ENCODE measurements at regions not wholly inside any gene's neighbourhood (a gene's known extent, or its start where the extent isn't known, plus 50 kb on each side); places are given as distances from the start of the nearest gene placed in this dataset.
"Not testable (repeated sequence)": the region's sequence is repeated elsewhere in the genome, so short reads cannot be mapped to it uniquely, and the experiment has no call there.

GRCh38 chr5:40154194-40154593 is 525.5 kb upstream of the PTGER4 start:
- FAIRE-seq, result no peak
- DNase-seq (ENCODE audit: low spot score), result no peak

- no peak for FAIRE-seq
- no peak for DNase-seq (ENCODE audit: low spot score)
Measured at GRCh38 chr5:40150896-40151295, 528.8 kb upstream of the PTGER4 start.

DNA sequence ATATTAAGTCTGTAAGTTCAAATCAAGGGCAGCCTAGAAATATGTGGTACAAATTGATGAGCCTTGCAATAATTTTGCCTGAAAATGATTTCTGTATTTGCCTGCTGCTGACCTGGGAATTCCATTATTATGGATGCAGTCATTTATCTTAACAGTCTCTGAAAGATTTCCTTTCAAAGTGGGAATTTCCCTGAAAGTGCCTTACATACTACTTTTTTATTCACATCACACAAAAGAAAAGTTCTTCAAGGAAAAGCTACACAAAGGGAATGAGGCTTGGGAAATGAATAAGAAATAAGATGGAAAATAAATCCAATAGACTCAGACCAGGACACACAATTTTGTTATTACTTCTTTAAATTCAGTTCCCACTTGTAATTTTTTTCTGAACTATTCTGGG is 537.8 kb upstream of the PTGER4 start:
- FAIRE-seq (no peak), DNase-seq (ENCODE audit: low spot score) (no peak)

DNA sequence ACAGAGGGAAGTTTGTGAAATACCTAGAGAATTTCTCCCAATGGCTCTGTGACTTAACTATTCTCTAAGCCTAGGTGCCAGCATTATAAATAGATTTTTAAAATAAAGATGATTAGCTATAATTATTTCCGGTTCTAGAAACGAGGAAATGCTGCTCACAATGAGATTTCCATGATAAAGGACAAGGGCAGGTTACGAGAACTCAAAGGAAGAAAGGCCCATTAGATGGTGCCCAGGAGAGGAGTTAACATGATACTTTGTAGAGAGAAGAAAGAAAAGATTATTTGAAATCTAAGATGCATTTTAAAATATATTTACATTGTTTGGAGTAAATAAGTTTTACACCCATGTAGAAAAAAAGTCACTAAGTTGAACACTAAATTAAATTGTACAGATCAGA is 538.3 kb upstream of the PTGER4 start:
- DNase-seq (ENCODE audit: low spot score) (no peak), FAIRE-seq (peak; percentile 35)

GRCh38 chr5:40137223-40137622 is 542.5 kb upstream of the PTGER4 start:
- FAIRE-seq (no peak), DNase-seq (ENCODE audit: low spot score) (no peak)

DNA sequence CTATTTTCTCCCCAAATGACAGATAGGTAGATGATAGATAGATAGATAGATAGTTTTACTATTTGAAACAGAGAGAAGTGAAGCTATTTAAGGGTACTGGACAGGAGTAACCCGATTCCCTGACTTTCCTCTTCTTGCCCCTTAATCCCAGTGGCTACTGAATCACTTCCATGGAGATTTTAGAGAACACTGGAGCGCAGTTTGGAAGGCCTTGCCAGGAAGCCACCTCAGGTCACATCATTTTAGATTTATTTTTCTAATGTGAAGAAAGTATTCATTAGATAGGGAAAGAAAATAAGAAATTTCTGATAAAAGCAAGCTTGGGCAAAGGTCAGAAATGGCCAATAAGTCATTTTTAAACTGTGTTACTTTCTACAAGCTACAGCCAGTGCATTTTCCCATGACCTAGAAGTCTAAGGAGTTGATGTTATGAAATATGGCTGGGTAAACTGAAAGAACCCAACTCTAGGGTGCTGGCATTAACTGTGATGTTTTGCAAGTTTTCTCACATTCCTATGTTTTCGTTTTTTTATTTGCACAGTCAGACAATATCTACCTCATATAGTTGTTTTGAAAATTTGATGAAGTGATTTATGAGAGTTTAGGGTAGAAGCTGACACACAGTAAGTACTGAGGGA is 544.7 kb upstream of the PTGER4 start:
- no peak for DNase-seq (ENCODE audit: low spot score)
- no peak for FAIRE-seq

DNA sequence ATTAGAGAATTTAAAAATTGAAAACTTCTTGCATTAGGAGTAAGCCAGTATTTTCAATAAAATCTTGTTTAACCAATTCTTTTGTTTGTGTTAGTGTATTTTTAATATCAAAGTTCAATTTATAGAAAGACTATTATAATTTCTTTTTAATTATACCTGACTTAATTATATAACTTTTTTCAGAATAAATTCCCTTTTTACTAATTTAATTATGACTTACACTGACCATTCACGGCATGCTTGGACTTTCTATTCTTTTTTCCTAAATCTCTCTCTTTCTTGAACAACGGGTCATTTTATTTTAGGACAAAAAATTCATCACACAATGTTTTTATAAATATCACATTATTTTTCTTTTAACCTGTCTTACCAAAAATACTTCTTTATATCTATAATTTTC is 555.3 kb upstream of the PTGER4 start:
- FAIRE-seq (no peak), DNase-seq (ENCODE audit: low spot score) (peak; percentile 55)

- FAIRE-seq (no peak), DNase-seq (ENCODE audit: low spot score) (no peak)
Measured at GRCh38 chr5:40121236-40121635, 558.5 kb upstream of the PTGER4 start.

DNA sequence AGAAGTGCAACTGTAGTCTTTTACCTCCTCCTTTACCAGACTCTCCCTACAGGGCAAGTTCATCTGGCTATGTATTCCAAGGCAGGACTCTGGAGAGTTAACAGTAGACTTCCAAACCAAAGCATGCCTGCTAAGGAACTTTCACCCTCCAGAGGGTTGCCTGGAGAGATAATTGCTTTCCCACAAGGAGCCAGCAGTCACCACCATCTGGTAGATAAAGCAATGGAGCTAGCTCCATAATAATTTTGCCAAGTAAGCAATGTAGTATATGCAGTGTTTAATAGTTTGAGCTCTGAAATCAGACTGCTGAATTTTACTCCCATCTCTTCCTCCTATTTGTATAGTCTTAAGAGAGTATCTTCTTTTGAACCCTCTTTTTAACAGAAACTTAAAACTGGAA is 566.8 kb upstream of the PTGER4 start:
- no peak for FAIRE-seq
- no peak for DNase-seq (ENCODE audit: low spot score)

DNA sequence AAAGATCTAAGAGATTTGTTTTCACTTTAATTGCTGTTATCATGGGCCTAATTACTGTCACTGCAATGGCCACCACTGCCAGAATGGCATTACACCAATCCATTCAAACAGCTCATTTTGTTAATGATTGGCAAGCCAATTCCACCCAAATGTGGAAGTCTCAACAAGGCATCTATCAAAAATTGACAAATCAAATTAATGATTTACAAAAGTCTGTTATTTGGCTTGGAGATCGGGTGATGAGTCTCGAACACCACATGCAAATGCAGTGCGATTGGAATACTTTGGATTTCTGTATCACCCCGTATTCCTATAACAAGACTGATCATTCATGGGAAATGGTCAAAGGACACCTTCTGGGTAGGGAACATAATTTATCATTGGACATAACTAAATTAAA is 568.7 kb upstream of the PTGER4 start:
- not testable (repeated sequence) for FAIRE-seq; DNase-seq (ENCODE audit: low spot score)

DNA sequence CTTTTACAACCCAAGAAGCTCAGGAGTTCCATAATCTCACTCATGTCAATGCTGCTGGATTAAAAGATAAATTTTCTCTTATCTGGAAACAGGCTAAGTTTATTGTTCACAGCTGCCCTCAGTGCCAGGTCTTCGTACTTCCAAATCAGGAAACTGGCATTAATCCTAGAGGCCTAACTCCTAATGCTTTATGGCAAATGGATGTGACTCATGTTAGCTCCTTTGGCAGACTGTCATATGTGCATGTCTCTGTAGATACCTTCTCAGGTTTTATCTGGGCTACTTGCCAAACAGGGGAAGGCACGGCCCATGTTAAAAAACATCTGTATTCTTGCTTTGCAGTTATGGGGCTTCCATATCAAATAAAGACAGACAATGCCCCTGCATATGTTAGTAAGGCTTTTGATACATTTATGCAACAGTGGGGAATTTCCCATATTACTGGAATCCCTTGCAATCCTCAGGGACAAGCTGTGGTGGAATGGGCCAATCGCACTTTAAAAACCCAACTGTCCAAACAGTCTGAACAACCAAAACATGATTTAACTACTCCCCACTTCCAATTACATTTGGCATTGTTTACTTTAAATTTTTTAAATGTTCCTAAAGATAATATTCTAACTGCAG is 570.8 kb upstream of the PTGER4 start:
- FAIRE-seq, result peak; percentile 78

DNA sequence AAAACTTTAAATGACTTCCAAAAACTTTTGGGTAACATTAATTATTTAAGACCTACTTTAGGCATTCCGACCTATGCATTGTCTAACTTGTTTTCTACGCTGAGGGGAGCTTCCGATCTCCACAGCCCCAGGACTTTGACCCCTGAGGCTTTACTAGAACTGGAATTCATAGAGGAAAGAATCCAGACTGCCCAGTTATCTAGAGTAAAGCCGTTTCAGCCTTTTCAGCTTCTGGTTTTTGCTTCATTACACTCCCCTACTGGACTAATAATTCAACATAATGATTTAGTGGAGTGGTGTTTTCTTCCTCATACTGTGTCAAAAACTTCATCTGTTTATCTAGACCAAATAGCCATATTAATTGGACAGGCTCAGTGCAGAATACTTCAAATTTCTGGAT is 571.9 kb upstream of the PTGER4 start:
- DNase-seq (ENCODE audit: low spot score); FAIRE-seq: not testable (repeated sequence)

More for the DNA sequence above, 570.8 kb upstream of the PTGER4 start:
- not testable (repeated sequence) for DNase-seq (ENCODE audit: low spot score)

- DNase-seq (ENCODE audit: low spot score) (no peak), FAIRE-seq (no peak)
Measured at GRCh38 chr5:40106847-40107246, 572.9 kb upstream of the PTGER4 start.

GRCh38 chr5:40098313-40098712 is 581.4 kb upstream of the PTGER4 start:
- DNase-seq (ENCODE audit: low spot score) (no peak), FAIRE-seq (no peak)

- FAIRE-seq (no peak), DNase-seq (ENCODE audit: low spot score) (no peak)
Measured at GRCh38 chr5:40093550-40093949, 586.2 kb upstream of the PTGER4 start.

- FAIRE-seq (no peak), DNase-seq (ENCODE audit: low spot score) (no peak)
Measured at GRCh38 chr5:40089269-40089668, 590.4 kb upstream of the PTGER4 start.

GRCh38 chr5:40084614-40085013 is 595.1 kb upstream of the PTGER4 start:
- DNase-seq (ENCODE audit: low spot score) (no peak), FAIRE-seq (no peak)

- DNase-seq (ENCODE audit: low spot score) (no peak), FAIRE-seq (no peak)
Measured at GRCh38 chr5:40082313-40082712, 597.4 kb upstream of the PTGER4 start.

- DNase-seq (ENCODE audit: low spot score) (no peak), FAIRE-seq (no peak)
Measured at GRCh38 chr5:40080191-40080590, 599.5 kb upstream of the PTGER4 start.

- DNase-seq (ENCODE audit: low spot score) (no peak), FAIRE-seq (no peak)
Measured at GRCh38 chr5:40078898-40079575, 600.7 kb upstream of the PTGER4 start.

- DNase-seq (ENCODE audit: low spot score) (no peak), FAIRE-seq (no peak)
Measured at GRCh38 chr5:40074826-40075225, 604.9 kb upstream of the PTGER4 start.

DNA sequence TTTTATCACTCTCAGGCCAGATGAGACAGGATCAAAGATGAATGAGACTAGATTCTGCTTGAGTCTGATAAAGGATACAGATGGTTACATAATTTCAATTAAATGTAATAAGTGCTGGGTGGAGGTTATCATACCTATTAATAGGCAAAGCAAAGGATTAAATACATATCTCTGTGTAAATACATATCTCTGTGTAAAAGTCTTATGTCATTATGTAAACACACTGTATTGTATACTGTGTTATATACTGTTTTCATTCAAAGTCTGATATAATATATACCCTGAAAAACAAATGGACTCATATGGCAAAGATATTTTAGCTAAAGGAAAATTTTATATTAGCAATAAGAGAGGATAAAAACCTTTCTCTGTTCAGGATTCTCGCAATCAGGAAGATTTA is 605.8 kb upstream of the PTGER4 start:
- DNase-seq (ENCODE audit: low spot score) (no peak), FAIRE-seq (no peak)

DNA sequence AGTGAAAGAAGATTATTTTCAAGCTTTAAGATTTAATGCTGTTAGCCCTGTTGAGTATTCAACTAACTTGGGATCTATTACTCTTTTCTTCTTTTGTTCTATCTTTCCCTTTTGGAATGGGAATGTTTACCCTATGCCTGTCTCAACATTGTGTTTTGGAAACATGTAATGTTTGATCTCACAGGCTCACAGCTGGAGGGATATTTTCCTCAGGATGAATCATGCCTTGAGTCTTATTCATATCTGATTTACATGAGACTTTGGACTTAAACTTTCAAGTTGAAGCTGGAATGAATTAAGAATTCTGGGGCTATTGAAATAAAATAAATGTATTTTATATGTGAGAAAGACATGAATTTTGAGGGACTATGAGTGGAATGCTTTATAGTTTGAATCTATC is 607.8 kb upstream of the PTGER4 start:
- DNase-seq (ENCODE audit: low spot score) (no peak), FAIRE-seq (peak; percentile 23)

Data from RCC 7860 (cell line).